ENCODE measurements at regions not wholly inside any gene's neighbourhood (a gene's known extent, or its start where the extent isn't known, plus 50 kb on each side); places are given as distances from the start of the nearest gene placed in this dataset.

DNA sequence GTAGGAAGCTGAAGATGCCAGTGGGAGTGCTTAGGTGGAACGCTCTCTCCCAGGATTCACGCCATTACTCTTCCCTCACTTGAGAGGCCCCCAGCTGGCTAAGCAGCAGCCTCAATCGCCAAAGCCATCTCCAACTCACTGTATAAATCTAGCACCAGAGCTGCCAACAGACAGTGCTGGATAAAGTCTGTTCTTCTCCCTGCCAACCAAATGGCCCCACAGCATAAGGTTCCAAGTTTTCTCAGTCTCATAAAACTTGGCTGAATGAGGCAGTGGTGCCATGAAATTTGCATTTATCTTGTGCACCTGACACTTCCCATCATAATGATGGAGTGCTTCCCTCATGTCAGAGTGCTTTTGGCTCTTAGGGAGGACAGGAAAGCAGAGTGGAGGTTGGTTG lies 428.2 kb upstream of the ETAA1 start:
- Histone ChIP-seq H3K27me3 (ENCODE audit: control insufficient read depth, insufficient read depth, low read length) (no peaks in the 10 kb centered on the region), H3K27ac (ENCODE audit: insufficient read depth, low read length) (no peak overlapping the region), H3K36me3 (ENCODE audit: control insufficient read depth, insufficient read depth, low read length) (no peaks in the 10 kb centered on the region), H3K9ac (ENCODE audit: low read depth, low read length) (no peak overlapping the region), H3K9me3 (ENCODE audit: control insufficient read depth, insufficient read depth, low read length) (no peaks in the 10 kb centered on the region), H2AFZ (replicated peaks; ENCODE audit: low read length, poor library complexity) (peak overlapping the region; percentile 1), H2AK9ac (replicated peaks; ENCODE audit: low read depth, low read length, poor library complexity) (no peak overlapping the region), H3K4me2 (ENCODE audit: low read depth, low read length) (no peak overlapping the region), H4K5ac (ENCODE audit: low read depth, low read length) (no peak overlapping the region), H3K14ac (replicated peaks; ENCODE audit: low read depth, low read length) (no peak overlapping the region), H3K79me1 (ENCODE audit: low read depth in 1 of 2, low read length in 2 of 2) (no peaks in the 10 kb centered on the region), H4K8ac (ENCODE audit: low read depth in 2 of 2, low read length in 2 of 2) (no peak overlapping the region), H2BK20ac (ENCODE audit: low read depth, low read length) (no peak overlapping the region), H2AK5ac (ENCODE audit: low read depth, low read length) (no peak overlapping the region), H2BK120ac (ENCODE audit: low read depth, low read length) (no peak overlapping the region), H2BK5ac (ENCODE audit: low read depth, low read length, poor library complexity, severe bottlenecking) (no peak overlapping the region), H3K18ac (ENCODE audit: low read depth, low read length) (no peak overlapping the region), H3K4me3 (ENCODE audit: insufficient read depth, low read depth, low read length) (no peak overlapping the region), H3K4ac (ENCODE audit: low read depth, low read length) (no peak overlapping the region), H3K4me1 (ENCODE audit: control insufficient read depth, insufficient read depth, low read length) (no peaks in the 10 kb centered on the region), H3K23ac (ENCODE audit: low read depth, low read length) (no peak overlapping the region), H2BK15ac (ENCODE audit: low read depth, low read length) (no peak overlapping the region), H4K91ac (ENCODE audit: insufficient read depth, low read depth, low read length) (no peak overlapping the region), H4K20me1 (ENCODE audit: insufficient read depth, low read length) (no peaks in the 10 kb centered on the region), H3K56ac (ENCODE audit: extremely low read depth, insufficient read depth, low read length) (no peak overlapping the region), H3K9me1 (ENCODE audit: insufficient read depth, low read length) (no peaks in the 10 kb centered on the region)
- no TSS peak for BruUV-seq (replicated peaks)
- dilution Hi-C loops (cut with HindIII; ENCODE audit: low sequenced_read_pairs, unreplicated experiment) = no loop called here
- WGBS, 2 experiments (ENCODE audit: extremely low coverage in 2 of 2, insufficient read length in 1 of 2) = no CpG with 5 or more reads among the region's 3 CpGs
- ATAC-seq (ENCODE audit: low read depth) = no peak
- in situ Hi-C loops (cut with MboI; ENCODE audit: low sequenced_read_pairs) = no loop called here
- CTCF ChIA-PET = no interaction called here
- POLR2A ChIA-PET (ENCODE audit: unreplicated experiment) = no interaction called here
- no peak for DNase-seq
- TF ChIP-seq MXI1 (IDR thresholded peaks at IDR 0.05; ENCODE audit: borderline replicate concordance, low read depth, low read length) (no peak), SMC3 (IDR thresholded peaks at IDR 0.05; ENCODE audit: low read depth, low read length) (no peak), RFX5 (IDR thresholded peaks at IDR 0.05; ENCODE audit: low read depth, low read length) (no peak), MAZ (IDR thresholded peaks at IDR 0.05; ENCODE audit: borderline replicate concordance, low read depth, low read length) (no peak), FOS (IDR thresholded peaks at IDR 0.05; ENCODE audit: low read depth, low read length) (no peak), USF2 (IDR thresholded peaks at IDR 0.05; ENCODE audit: low read depth, low read length) (no peak), RAD21 (IDR thresholded peaks at IDR 0.05; ENCODE audit: low read length) (no peak), CTCF (conservative IDR thresholded peaks at IDR 0.05; ENCODE audit: low read depth, low read length) (no peak), BHLHE40 (IDR thresholded peaks at IDR 0.05; ENCODE audit: low read depth, low read length) (no peak), RCOR1 (IDR thresholded peaks at IDR 0.05; ENCODE audit: insufficient replicate concordance, low read length) (no peak), POLR2A (IDR thresholded peaks at IDR 0.05; ENCODE audit: low read depth, low read length) (no peak), ELK1 (IDR thresholded peaks at IDR 0.05; ENCODE audit: borderline replicate concordance, low read depth, low read length) (no peak), MAFK (IDR thresholded peaks at IDR 0.05; ENCODE audit: low read depth, low read length) (no peak), NFE2L2 (IDR thresholded peaks at IDR 0.05; ENCODE audit: low read depth, low read length) (no peak), CEBPB (IDR thresholded peaks at IDR 0.05; ENCODE audit: low read depth, low read length) (no peak), CHD1 (IDR thresholded peaks at IDR 0.05; ENCODE audit: low read depth, low read length) (no peak)
- intact Hi-C loops (cut with micrococcal nuclease) = no loop called here

All from IMR-90 (cell line).